Colonic mucosa (tissue), 4 donors: ENCODE measurements at regions not wholly inside any gene's neighbourhood (a gene's known extent, or its start where the extent isn't known, plus 50 kb on each side); places are given as distances from the start of the nearest gene placed in this dataset.
A peak's percentile ranks its signal among the peaks of the same experiment; 100 is the strongest.

Experiments
- DNase-seq: peaks from one replicate; pipeline ENCODE4 v3.0.0-alpha.2; 2020
- H3K27ac ChIP-seq: fragments of 200-600 bp; one replicate; pipeline ENCODE4 v1.8.0; 2021
- H3K27me3 ChIP-seq: fragments of 200-600 bp; one replicate; pipeline ENCODE4 v1.8.0; 2021
- H3K36me3 ChIP-seq: fragments of 200-600 bp; one replicate; pipeline ENCODE4 v1.8.0; 2021
- H3K4me1 ChIP-seq: fragments of 200-600 bp; one replicate; pipeline ENCODE4 v1.8.0; 2021; ENCODE audit warnings: mild to moderate bottlenecking
- H3K4me3 ChIP-seq: fragments of 200-600 bp; one replicate; pipeline ENCODE4 v1.8.0; 2021
- H3K9ac ChIP-seq, 2 donors: one replicate each; pipeline ENCODE4 v1.7.0; 2013; ENCODE audit warnings: control low read depth in 2 of 2, low read depth in 2 of 2, low read length in 2 of 2
- H3K9me3 ChIP-seq: fragments of 200-600 bp; one replicate; pipeline ENCODE4 v1.8.0; 2021
- CTCF ChIP-seq: fragments of 200-600 bp; IDR thresholded peaks from one replicate; pipeline ENCODE4 v1.8.0; 2022; ENCODE audit warnings: antibody characterized with exemption, mild to moderate bottlenecking
- intact Hi-C: fragments of 100-400 bp; cut with DNase I; formaldehyde crosslinking; loops from one replicate; pipeline ENCODE4 v1.14.1; 2022
- donor health status: healthy.
- donor health status: DM: no; HTN: no; CAD: no.
- donor health status: DM: no; HTN: no; CAD: no.

GRCh38 chr15:69538379-69538778 lies 85.8 kb downstream of the RPLP1 start:
- Histone ChIP-seq H3K9me3 (no peaks in the 10 kb centered on the region), H3K9ac (no peak overlapping the region), H3K27me3 (no peaks in the 10 kb centered on the region), H3K4me3 (no peak overlapping the region), H3K27ac (no peak overlapping the region), H3K36me3 (no peaks in the 10 kb centered on the region), H3K4me1 (no peaks in the 10 kb centered on the region)
- no peak for TF ChIP-seq CTCF
- intact Hi-C loops = no loop called here
- DNase-seq = peak; percentile 13

- Histone ChIP-seq H3K4me1 (no peaks in the 10 kb centered on the region), H3K9me3 (no peaks in the 10 kb centered on the region), H3K27ac (no peak overlapping the region), H3K9ac (no peak overlapping the region), H3K4me3 (no peak overlapping the region), H3K36me3 (no peaks in the 10 kb centered on the region), H3K27me3 (no peaks in the 10 kb centered on the region)
- no peak for TF ChIP-seq CTCF
- peak; percentile 11 for DNase-seq
- intact Hi-C loops = no loop called here
Observed at GRCh38 chr15:69539345-69539744, 86.7 kb downstream of the RPLP1 start.

DNA sequence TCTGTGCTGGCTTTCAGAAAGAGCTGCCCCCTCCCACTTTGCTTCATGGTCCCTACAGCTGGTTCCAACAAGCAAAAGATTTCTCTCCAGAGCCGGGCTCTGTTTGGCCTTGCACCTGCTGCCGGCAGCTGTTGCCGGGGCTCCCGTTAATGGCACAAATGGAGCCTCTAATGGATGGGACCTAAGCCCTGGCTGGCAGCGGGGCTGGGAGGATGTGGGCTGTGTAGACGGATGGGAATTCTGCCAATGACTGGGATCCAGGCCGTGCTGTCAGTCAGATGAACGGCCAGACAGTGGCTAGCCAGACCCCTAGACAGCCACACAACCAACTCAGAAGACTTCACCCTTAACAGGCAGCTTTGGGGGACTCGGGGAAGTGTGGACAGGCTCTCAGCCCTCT lies 88.0 kb downstream of the RPLP1 start:
- Histone ChIP-seq H3K9ac (no peak overlapping the region), H3K36me3 (no peaks in the 10 kb centered on the region), H3K4me3 (no peak overlapping the region), H3K9me3 (no peaks in the 10 kb centered on the region), H3K4me1 (no peaks in the 10 kb centered on the region), H3K27ac (no peak overlapping the region), H3K27me3 (no peaks in the 10 kb centered on the region)
- no peak for DNase-seq
- no peak for TF ChIP-seq CTCF
- intact Hi-C loops = no loop called here

- no peak overlapping the region for H3K4me3 ChIP-seq
- no peaks in the 10 kb centered on the region for H3K36me3 ChIP-seq
- no peak for TF ChIP-seq CTCF
- H3K4me1 ChIP-seq = no peaks in the 10 kb centered on the region
- intact Hi-C loops = no loop called here
- no peaks in the 10 kb centered on the region for H3K9me3 ChIP-seq
- no peak for DNase-seq
- no peaks in the 10 kb centered on the region for H3K27me3 ChIP-seq
- H3K9ac ChIP-seq = no peak overlapping the region
- no peak overlapping the region for H3K27ac ChIP-seq
Observed at GRCh38 chr15:69542028-69542427, 89.4 kb downstream of the RPLP1 start.

DNA sequence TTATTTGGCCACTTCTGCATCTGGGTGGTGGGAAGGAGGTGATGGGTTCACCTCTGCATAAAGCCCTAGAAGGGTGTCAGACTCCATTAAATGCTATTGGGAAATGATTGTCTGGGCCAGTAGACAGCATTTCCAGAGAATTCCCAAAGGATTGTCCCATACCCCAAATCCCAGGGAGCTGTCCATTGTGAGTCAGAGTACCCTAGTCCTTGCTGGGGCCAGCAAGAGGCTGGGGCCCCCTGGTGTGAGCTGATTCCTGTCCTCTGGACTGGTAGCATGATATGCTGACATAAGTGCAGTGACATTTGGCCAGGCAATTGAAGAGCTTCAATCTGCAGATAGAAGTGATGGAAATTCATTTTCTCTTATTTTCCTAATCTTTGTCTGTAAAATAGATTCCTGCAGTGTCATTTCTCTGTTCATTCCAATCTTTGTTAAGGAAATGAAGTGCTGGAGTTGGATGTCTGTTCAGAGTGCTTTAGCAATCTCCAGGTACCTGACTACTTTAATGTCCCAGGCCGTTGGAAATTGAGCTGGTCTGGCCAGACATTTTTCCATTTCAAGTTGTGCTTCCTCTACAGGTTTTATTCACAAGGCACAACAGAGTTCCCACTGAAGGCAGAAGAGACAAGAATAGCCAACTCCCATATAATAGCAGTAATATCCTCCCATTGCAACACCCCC lies 91.2 kb downstream of the RPLP1 start:
- intact Hi-C loops = no loop called here
- Histone ChIP-seq H3K27me3 (no peaks in the 10 kb centered on the region), H3K36me3 (no peaks in the 10 kb centered on the region), H3K9me3 (no peaks in the 10 kb centered on the region), H3K4me1 (no peaks in the 10 kb centered on the region), H3K4me3 (no peak overlapping the region), H3K27ac (no peak overlapping the region), H3K9ac (no peak overlapping the region)
- no peak for DNase-seq
- no peak for TF ChIP-seq CTCF
